ENCODE measurements at regions not wholly inside any gene's neighbourhood (a gene's known extent, or its start where the extent isn't known, plus 50 kb on each side); places are given as distances from the start of the nearest gene placed in this dataset.

- TF ChIP-seq EZH2 (IDR thresholded peaks at IDR 0.05; ENCODE audit: borderline replicate concordance, low read depth, low read length, poor library complexity, severe bottlenecking) (no peak), CTCF (conservative IDR thresholded peaks at IDR 0.05; ENCODE audit: low read depth, low read length) (no peak)
Observed at GRCh38 chr22:27175974-27176373, 518.6 kb downstream of the MIAT start.

All from A673 (cell line).